ENCODE measurements at regions not wholly inside any gene's neighbourhood (a gene's known extent, or its start where the extent isn't known, plus 50 kb on each side); places are given as distances from the start of the nearest gene placed in this dataset.

DNA sequence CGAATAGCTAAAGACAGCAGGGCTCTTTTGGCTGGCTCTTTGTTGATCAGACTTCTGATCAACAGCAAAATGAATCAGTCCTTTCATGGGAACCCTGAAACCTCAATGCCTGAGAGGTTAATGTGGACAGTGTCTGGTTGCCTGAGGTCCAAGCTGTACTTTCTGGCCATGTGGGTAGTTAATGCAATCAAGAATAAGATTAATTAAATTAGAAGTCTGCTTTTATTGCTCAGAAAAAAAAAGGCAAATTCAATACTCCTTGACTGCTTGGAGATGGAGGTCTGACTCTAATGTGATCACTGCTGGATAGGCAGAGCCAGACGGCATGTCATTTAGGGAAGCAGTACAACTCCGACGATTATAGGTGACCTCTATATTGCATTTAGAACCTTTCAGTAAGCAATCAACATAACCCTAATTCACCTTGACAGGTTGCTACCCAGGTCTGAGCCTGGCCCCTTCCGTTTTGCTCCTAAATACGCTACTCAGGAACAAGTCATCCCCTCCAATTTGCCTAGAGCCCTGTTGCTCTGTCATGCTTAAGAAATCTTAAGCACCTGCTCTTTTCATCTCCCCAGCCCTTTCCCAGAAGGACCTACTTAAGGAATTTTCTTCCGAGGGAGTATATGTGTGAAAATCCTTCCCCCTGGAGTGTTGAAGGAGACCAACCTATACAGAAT, 370.0 kb upstream of the SPTLC3 start:
- DNase-seq (no peak), ATAC-seq (ENCODE audit: low FRiP score) (no peak)
- Histone ChIP-seq H3K27me3 (ENCODE audit: control insufficient read depth in 1 of 2, insufficient read depth in 2 of 2, low read length in 1 of 2) (no peaks in the 10 kb centered on the region), H3K4me1 (ENCODE audit: control insufficient read depth in 1 of 2, insufficient read depth in 2 of 2, low read length in 2 of 2) (no peaks in the 10 kb centered on the region), H3K4me3 (ENCODE audit: low read length in 2 of 2) (no peak overlapping the region), H3K27ac (ENCODE audit: low read depth in 1 of 2, low read length in 2 of 2) (no peak overlapping the region), H3K9me3 (ENCODE audit: control insufficient read depth, low read length) (no peaks in the 10 kb centered on the region), H3K36me3 (ENCODE audit: control insufficient read depth in 1 of 2, insufficient read depth in 2 of 2, low read length in 1 of 2) (no peaks in the 10 kb centered on the region)
- WGBS, 2 donors = 75 to 80% methylated on average over 7 of the region's 7 CpGs
- intact Hi-C loops (cut with DNase I) = no loop called here

DNA sequence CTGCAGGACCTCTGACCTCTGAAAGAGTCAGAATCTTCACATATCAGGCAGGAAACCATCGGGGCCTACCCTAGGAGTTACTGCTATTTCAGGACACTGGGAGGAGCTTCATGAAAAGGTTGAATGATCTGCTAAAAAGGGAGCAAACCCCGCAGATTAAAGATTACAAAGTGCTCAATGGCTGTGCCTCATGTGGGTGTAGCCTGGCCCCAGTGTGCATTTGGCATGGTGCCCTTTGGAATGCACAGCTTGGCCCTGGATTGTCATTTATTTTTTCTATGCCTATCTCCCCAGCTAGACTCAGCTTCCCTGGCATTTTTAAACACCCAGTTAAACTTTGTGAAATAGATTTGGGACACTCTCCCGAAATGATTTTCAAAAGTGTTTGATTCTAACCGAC, 368.5 kb upstream of the SPTLC3 start:
- intact Hi-C loops (cut with DNase I) = no loop called here
- no peaks in the 10 kb centered on the region for H3K9me3 ChIP-seq (ENCODE audit: control insufficient read depth, low read length)
- H3K4me3 ChIP-seq (ENCODE audit: low read length in 2 of 2) = no peak overlapping the region
- no peak for DNase-seq
- no peaks in the 10 kb centered on the region for H3K36me3 ChIP-seq (ENCODE audit: control insufficient read depth in 1 of 2, insufficient read depth in 2 of 2, low read length in 1 of 2)
- 49 to 78% methylated on average over 4 of the region's 4 CpGs for WGBS, 2 donors
- no peaks in the 10 kb centered on the region for H3K4me1 ChIP-seq (ENCODE audit: control insufficient read depth in 1 of 2, insufficient read depth in 2 of 2, low read length in 2 of 2)
- no peak for ATAC-seq (ENCODE audit: low FRiP score)
- H3K27ac ChIP-seq (ENCODE audit: low read depth in 1 of 2, low read length in 2 of 2) = no peak overlapping the region
- H3K27me3 ChIP-seq (ENCODE audit: control insufficient read depth in 1 of 2, insufficient read depth in 2 of 2, low read length in 1 of 2) = no peaks in the 10 kb centered on the region

DNA sequence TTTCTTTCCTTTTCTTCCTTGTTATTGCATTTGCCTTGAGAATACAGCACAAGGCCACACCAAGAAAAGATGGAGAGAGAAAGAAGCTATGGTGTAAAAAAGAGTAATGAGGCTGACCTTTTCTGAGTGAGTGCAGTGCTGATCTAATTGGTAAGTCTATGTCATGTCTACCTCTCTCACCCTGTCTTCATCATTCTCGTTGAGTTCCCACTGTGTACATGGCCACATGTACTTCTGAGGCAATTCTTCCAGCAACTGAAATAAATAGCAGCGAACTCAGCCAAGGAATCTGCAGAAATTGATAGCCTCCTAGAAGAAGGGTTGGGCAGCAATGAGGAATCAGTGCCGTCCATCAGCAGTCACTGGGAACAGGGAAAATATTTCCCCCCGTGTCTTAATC, 367.2 kb upstream of the SPTLC3 start:
- 33% methylated on average over 4 of the region's 4 CpGs for WGBS, 2 donors
- DNase-seq = no peak

DNA sequence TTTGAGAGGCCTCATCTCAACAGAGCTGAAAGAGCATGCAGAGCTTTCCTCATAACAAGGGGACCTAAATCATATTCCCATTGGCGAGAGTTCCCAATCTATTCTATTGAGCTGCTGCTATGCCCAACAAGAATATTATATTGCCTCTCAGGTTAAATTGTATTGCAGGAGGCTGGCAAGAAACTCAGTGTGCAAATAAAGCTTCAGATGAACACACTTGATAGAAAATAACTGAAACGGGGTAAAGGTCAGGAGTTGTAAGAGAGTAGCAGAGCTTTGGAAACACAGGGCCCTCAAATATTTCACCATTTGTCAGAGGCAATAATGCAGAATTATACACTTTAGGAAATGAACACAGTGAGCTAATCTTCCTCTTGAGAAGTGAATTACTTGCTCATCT, 364.3 kb upstream of the SPTLC3 start:
- no peaks in the 10 kb centered on the region for H3K4me1 ChIP-seq (ENCODE audit: control insufficient read depth in 1 of 2, insufficient read depth in 2 of 2, low read length in 2 of 2)
- WGBS, 2 donors = 58 to 68% methylated on average over 2 of the region's 2 CpGs
- intact Hi-C loops (cut with DNase I) = no loop called here
- no peaks in the 10 kb centered on the region for H3K27me3 ChIP-seq (ENCODE audit: control insufficient read depth in 1 of 2, insufficient read depth in 2 of 2, low read length in 1 of 2)
- H3K36me3 ChIP-seq (ENCODE audit: control insufficient read depth in 1 of 2, insufficient read depth in 2 of 2, low read length in 1 of 2) = no peaks in the 10 kb centered on the region
- ATAC-seq (ENCODE audit: low FRiP score) (no peak), DNase-seq (no peak)
- H3K27ac ChIP-seq (ENCODE audit: low read depth in 1 of 2, low read length in 2 of 2) = no peak overlapping the region
- H3K4me3 ChIP-seq (ENCODE audit: low read length in 2 of 2) = no peak overlapping the region
- H3K9me3 ChIP-seq (ENCODE audit: control insufficient read depth, low read length) = no peaks in the 10 kb centered on the region

More for the DNA sequence above, 367.2 kb upstream of the SPTLC3 start:
- Histone ChIP-seq H3K27ac (ENCODE audit: low read depth in 1 of 2, low read length in 2 of 2) (no peak overlapping the region), H3K4me1 (ENCODE audit: control insufficient read depth in 1 of 2, insufficient read depth in 2 of 2, low read length in 2 of 2) (no peaks in the 10 kb centered on the region), H3K4me3 (ENCODE audit: low read length in 2 of 2) (no peak overlapping the region), H3K9me3 (ENCODE audit: control insufficient read depth, low read length) (no peaks in the 10 kb centered on the region), H3K27me3 (ENCODE audit: control insufficient read depth in 1 of 2, insufficient read depth in 2 of 2, low read length in 1 of 2) (no peaks in the 10 kb centered on the region), H3K36me3 (ENCODE audit: control insufficient read depth in 1 of 2, insufficient read depth in 2 of 2, low read length in 1 of 2) (no peaks in the 10 kb centered on the region)
- intact Hi-C loops (cut with DNase I) = no loop called here
- no peak for ATAC-seq (ENCODE audit: low FRiP score)

DNA sequence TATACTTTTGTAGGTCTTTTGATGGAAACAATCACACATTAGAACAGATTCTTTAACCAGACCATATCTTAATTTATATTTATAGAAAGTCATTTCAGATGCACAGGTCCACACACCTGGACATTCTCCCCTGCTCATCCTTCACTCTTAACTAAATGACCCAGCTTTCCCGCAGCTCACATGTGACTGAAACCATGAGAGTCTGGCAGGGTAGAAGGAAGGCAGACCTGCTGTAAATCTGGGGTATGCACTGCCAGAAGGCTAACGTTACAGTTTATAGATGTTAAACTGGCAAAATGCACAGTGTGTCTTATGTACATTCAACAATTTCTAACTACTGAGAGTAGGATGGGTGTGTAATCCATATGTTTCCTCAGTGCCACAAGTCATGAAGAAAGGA, 359.5 kb upstream of the SPTLC3 start:
- Histone ChIP-seq H3K36me3 (ENCODE audit: control insufficient read depth in 1 of 2, insufficient read depth in 2 of 2, low read length in 1 of 2) (no peaks in the 10 kb centered on the region), H3K4me3 (ENCODE audit: low read length in 2 of 2) (no peak overlapping the region), H3K27ac (ENCODE audit: low read depth in 1 of 2, low read length in 2 of 2) (no peak overlapping the region), H3K4me1 (ENCODE audit: control insufficient read depth in 1 of 2, insufficient read depth in 2 of 2, low read length in 2 of 2) (no peaks in the 10 kb centered on the region), H3K27me3 (ENCODE audit: control insufficient read depth in 1 of 2, insufficient read depth in 2 of 2, low read length in 1 of 2) (no peaks in the 10 kb centered on the region), H3K9me3 (ENCODE audit: control insufficient read depth, low read length) (no peaks in the 10 kb centered on the region)
- intact Hi-C loops (cut with DNase I) = no loop called here
- no peak for ATAC-seq (ENCODE audit: low FRiP score)
- no peak for DNase-seq
- 65 to 74% methylated on average over 2 of the region's 2 CpGs for WGBS, 2 donors

DNA sequence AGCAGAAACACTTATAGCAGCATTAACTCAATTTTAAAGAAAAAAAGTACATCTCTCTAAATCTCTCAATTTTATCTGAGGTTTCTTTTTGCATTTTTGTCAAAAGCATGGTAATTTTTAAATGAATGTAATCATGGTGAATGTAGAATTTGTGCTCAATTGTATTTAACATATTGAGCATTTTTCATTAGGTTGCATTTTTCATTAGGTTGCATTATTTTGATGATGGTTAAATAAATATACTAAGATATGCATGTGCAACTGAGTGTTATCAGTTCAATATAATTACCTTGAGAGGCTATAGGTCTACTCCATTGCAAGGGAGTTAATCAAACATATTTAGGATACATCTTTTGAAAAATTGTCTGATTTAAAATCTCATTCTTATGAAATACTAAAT, 355.1 kb upstream of the SPTLC3 start:
- H3K27me3 ChIP-seq (ENCODE audit: control insufficient read depth in 1 of 2, insufficient read depth in 2 of 2, low read length in 1 of 2) = no peaks in the 10 kb centered on the region
- no peak for DNase-seq
- no peak overlapping the region for H3K27ac ChIP-seq (ENCODE audit: low read depth in 1 of 2, low read length in 2 of 2)
- H3K9me3 ChIP-seq (ENCODE audit: control insufficient read depth, low read length) = no peaks in the 10 kb centered on the region
- ATAC-seq (ENCODE audit: low FRiP score) = no peak
- H3K4me1 ChIP-seq (ENCODE audit: control insufficient read depth in 1 of 2, insufficient read depth in 2 of 2, low read length in 2 of 2) = no peaks in the 10 kb centered on the region
- intact Hi-C loops (cut with DNase I) = loop anchor here in 1 of 2 donors (10.0 kb wide), 1 partner anchor 161 kb away; no protein-coding TSS in a partner anchor
- no peak overlapping the region for H3K4me3 ChIP-seq (ENCODE audit: low read length in 2 of 2)
- H3K36me3 ChIP-seq (ENCODE audit: control insufficient read depth in 1 of 2, insufficient read depth in 2 of 2, low read length in 1 of 2) = no peaks in the 10 kb centered on the region

DNA sequence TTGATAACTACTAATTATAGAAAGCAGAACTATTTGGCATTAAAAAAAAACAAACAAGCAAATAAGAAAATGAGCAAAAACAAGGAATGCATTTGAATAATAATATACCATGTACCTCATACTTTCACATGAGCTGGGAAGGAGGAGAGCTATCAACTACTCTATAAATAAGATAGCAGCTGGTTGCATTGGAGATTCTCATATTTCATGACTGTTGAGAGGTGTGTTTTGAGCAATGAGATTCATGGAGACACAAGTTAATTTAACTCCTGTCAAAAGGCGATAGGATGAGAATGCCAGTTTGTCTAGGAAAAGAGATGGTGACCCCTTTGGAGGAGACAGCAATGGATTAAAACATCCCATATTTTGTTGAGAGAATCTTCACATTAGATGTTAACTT, 348.8 kb upstream of the SPTLC3 start:
- H3K27me3 ChIP-seq (ENCODE audit: control insufficient read depth in 1 of 2, insufficient read depth in 2 of 2, low read length in 1 of 2) = no peaks in the 10 kb centered on the region
- no peaks in the 10 kb centered on the region for H3K9me3 ChIP-seq (ENCODE audit: control insufficient read depth, low read length)
- H3K4me1 ChIP-seq (ENCODE audit: control insufficient read depth in 1 of 2, insufficient read depth in 2 of 2, low read length in 2 of 2) = no peaks in the 10 kb centered on the region
- DNase-seq = no peak
- intact Hi-C loops (cut with DNase I) = loop anchor here in 1 of 2 donors (10.0 kb wide), 1 partner anchor 155 kb away; no protein-coding TSS in a partner anchor
- no peaks in the 10 kb centered on the region for H3K36me3 ChIP-seq (ENCODE audit: control insufficient read depth in 1 of 2, insufficient read depth in 2 of 2, low read length in 1 of 2)
- H3K27ac ChIP-seq (ENCODE audit: low read depth in 1 of 2, low read length in 2 of 2) = no peak overlapping the region
- ATAC-seq (ENCODE audit: low FRiP score) = no peak
- WGBS, 2 donors = 34 to 54% methylated on average over 1 of the region's 1 CpG
- no peak overlapping the region for H3K4me3 ChIP-seq (ENCODE audit: low read length in 2 of 2)

DNA sequence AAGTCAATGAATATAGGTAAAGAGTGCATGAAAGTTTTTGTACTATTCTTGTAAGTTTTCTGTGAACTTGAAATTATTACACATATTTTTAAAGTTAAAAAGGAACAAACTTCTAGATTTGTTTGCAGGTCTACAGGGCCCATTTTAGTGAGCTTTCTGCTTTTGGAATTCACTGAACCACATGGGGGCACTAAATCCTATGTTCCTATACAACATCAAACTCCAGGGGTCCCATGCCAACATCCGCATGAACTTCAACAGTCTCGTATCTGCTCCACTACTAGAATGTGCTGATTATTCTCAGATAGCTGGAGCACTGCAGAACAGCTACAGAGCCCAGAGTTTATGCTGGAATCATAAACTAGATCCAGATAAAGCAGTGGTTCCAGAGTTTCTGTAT, 347.9 kb upstream of the SPTLC3 start:
- ATAC-seq (ENCODE audit: low FRiP score) (no peak), DNase-seq (no peak)
- no peaks in the 10 kb centered on the region for H3K9me3 ChIP-seq (ENCODE audit: control insufficient read depth, low read length)
- H3K27ac ChIP-seq (ENCODE audit: low read depth in 1 of 2, low read length in 2 of 2) = no peak overlapping the region
- H3K27me3 ChIP-seq (ENCODE audit: control insufficient read depth in 1 of 2, insufficient read depth in 2 of 2, low read length in 1 of 2) = no peaks in the 10 kb centered on the region
- 2 to 3% methylated on average over 2 of the region's 2 CpGs for WGBS, 2 donors
- no peak overlapping the region for H3K4me3 ChIP-seq (ENCODE audit: low read length in 2 of 2)
- H3K36me3 ChIP-seq (ENCODE audit: control insufficient read depth in 1 of 2, insufficient read depth in 2 of 2, low read length in 1 of 2) = no peaks in the 10 kb centered on the region
- H3K4me1 ChIP-seq (ENCODE audit: control insufficient read depth in 1 of 2, insufficient read depth in 2 of 2, low read length in 2 of 2) = no peaks in the 10 kb centered on the region
- intact Hi-C loops (cut with DNase I) = no loop called here

DNA sequence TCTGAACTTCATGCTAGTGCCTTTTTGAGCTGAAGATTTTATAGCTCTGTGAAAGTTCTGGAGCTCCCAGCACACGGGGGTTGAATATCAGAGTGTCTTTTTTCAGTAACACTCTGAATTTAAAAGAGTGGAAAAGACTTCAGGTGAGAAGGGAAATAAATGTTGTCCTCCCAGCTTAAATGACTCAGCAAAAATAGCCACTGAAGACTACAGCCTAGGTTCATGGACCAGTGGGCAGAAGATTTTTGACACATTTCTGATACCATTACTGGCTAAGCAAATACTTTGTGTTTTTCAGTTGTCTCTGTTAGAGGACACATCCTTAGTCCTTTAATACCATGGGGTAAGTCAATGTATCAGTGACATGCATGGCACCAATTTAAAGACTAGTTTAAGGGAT, 338.5 kb upstream of the SPTLC3 start:
- Histone ChIP-seq H3K27me3 (ENCODE audit: control insufficient read depth in 1 of 2, insufficient read depth in 2 of 2, low read length in 1 of 2) (peaks cover 0 to 2% of the 10 kb centered on the region in 2 donors), H3K9me3 (ENCODE audit: control insufficient read depth, low read length) (no peaks in the 10 kb centered on the region), H3K36me3 (ENCODE audit: control insufficient read depth in 1 of 2, insufficient read depth in 2 of 2, low read length in 1 of 2) (no peaks in the 10 kb centered on the region), H3K27ac (ENCODE audit: low read depth in 1 of 2, low read length in 2 of 2) (no peak overlapping the region), H3K4me1 (ENCODE audit: control insufficient read depth in 1 of 2, insufficient read depth in 2 of 2, low read length in 2 of 2) (no peaks in the 10 kb centered on the region), H3K4me3 (ENCODE audit: low read length in 2 of 2) (no peak overlapping the region)
- intact Hi-C loops (cut with DNase I) = no loop called here
- DNase-seq = no peak
- 56 to 61% methylated on average over 1 of the region's 1 CpG for WGBS, 2 donors
- no peak for ATAC-seq (ENCODE audit: low FRiP score)

Measured in aorta (tissue), 5 donors.